GM19239 (cell line): ENCODE measurements at regions not wholly inside any gene's neighbourhood (a gene's known extent, or its start where the extent isn't known, plus 50 kb on each side); places are given as distances from the start of the nearest gene placed in this dataset.

ENCODE experiments used
- DNase-seq: peaks from one replicate; pipeline ENCODE4 v3.0.0; 2011; ENCODE audit warnings: low spot score; ENCODE audit not compliant: insufficient read length
- FAIRE-seq: peaks from 2 replicates; lab custom pipeline; 2011; peaks lifted over from hg19 to GRCh38; lab: Jason Lieb, UNC

DNA sequence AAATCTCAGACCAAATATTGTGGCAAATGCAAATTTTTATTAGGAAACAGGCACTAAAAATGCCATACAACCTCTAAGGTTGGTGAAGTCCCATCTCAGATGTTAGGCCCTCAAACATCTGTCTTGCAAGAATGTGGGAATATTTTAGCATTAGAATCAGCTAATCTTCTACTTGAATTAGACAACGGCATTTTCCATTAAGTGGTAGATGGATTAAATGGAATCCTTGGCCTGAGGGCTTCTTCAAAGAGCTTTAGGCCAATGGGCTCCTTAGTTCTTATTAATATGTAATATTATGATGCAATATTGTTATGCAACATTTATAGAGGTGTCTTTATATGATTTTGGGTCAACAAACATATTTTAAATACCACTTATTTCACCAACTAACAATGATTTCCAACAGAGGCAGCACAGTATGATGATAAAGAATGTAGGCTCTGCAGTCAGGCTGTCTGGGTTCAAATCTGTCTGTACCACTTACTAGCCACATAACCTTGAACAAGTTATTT lies 122.9 kb upstream of the PLEKHA5 start:
- no peak for FAIRE-seq
- DNase-seq, result no peak

DNA sequence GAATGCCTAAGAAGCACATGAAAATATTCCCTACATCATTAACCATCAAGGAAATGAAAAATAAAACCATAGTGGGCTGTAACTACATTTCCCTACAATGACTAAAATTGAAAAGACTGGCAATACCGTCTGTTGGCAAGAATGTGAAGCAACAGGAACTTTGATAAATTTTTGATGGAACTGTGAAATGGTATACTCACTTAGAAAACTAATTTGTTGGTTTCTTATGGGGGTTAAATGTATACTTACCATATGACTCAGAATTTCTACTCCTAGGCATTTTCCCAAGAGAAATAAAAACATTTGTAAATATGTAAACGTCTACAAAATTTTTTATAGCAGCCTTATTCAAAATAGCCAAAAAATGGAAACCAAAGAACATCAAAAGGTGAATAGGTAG lies 121.4 kb upstream of the PLEKHA5 start:
- no peak for DNase-seq
- no peak for FAIRE-seq

DNA sequence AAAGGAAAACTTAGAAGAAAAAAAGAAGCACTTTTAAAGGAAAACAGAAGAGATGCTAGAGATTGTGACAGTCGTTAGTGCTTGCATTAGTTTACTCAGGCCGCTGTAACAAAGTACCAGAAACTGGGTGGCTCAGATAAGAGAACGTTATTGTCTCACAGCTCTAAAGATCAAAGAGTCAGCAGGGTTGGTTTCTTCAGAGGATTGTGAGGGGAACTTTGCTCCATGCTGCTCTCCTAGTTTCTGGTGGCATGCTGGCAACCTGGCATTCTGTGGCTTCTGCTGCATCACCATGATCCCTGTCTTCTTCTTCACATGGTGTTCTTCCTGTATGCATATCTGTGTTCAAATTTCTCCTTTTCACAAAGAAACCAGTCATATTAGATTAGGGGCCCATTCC lies 119.4 kb upstream of the PLEKHA5 start:
- no peak for FAIRE-seq
- DNase-seq, result no peak

DNA sequence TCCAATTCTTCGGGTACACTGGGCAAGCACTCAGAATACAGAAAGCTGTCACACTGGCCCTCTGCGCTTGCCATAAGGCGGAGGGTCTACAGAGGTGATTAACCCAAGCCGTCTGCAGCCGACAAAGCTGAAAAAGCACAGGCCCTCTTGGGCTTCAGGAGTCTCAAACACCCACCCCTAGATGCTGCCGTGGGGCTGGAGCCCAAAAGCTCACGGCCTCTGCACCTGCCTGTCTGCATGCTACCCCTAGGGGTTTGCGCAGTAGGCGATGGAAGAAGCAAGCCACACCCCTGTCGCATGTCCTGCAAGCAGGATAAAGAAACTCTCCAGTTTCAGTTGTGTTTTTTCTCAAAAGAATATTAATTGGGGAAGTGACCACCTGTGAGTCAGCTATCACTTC lies 118.8 kb upstream of the PLEKHA5 start:
- FAIRE-seq (no peak), DNase-seq (no peak)

DNA sequence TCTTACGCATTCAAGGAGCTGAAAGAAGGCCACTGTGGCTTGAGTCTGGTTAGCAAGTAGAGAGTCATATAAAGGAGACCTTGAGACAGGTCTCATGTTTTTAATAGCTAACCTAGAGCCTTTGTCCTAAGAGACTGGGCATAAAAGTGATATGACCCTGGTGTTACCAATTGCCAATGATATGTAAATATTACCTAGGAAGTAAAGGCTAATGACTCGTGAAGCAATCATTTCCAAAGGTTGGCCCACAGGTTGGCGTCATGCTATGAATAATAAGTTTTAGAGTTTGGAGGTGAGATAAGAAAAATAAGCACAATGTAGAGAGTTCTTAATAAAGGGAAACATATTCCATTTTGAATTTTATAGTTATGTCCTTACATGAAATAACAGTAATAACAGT lies 116.6 kb upstream of the PLEKHA5 start:
- no peak for DNase-seq
- FAIRE-seq, result no peak

DNA sequence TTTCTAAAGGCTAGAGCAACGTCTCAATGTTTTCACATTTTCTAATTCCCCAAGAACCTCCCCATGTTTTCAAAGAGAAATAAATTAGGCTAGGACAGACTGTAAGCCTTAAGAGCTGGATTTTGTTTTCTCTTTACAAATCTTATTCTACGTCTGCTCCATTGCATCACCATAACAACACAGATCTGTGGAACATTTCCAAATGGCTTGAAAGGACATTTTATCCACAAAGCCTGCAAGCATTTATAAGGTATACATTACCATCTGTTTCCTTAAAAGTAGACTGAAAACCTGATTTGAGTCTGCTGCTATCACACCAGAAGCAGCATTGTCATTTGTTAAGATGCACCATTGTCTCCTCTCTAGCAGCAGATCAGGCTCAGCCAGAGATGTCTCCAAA lies 115.3 kb upstream of the PLEKHA5 start:
- DNase-seq (no peak), FAIRE-seq (no peak)

- DNase-seq (no peak), FAIRE-seq (no peak)
Observed at GRCh38 chr12:19015285-19015684, 114.2 kb upstream of the PLEKHA5 start.

- no peak for FAIRE-seq
- DNase-seq, result no peak
Observed at GRCh38 chr12:19018302-19018970, 111.1 kb upstream of the PLEKHA5 start.

DNA sequence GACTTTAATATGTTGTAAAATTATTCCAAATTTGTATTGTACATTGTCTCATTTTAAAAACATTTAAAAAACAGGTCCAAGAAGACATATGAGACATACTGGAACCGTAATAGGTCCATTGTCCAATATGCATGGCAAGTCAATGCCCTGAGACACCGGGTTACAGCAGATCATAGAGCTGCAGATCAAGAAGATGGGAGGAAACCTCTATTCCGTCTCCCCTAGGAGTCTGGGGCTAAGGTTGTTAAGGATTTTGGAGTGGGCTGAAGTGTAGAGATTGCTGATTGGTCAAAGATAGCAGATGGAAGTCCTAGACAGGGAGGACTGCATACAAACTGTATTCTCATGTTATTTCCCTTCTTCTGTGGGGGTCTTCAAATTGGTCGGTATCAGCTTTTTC lies 108.3 kb upstream of the PLEKHA5 start:
- DNase-seq, result no peak
- no peak for FAIRE-seq

DNA sequence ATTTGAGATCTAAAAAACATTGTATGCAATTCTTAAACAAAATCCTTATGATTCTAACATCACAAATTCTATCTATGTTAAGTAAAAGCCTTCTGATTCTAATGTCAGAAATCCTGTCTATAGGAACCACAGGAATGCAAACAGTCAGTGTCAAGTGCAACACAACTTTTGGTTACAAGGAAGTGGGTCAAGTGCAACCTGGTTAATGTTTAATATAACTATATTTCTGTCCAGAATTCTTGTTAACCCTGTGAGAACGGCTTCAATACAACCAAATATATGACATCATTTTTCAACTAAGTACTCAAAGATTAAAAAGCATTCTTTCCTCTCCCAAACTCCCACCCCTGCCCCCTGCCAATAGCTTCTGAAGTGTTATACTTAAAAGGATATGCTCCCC lies 107.9 kb upstream of the PLEKHA5 start:
- FAIRE-seq, result no peak

GRCh38 chr12:19025582-19025981 lies 104.0 kb upstream of the PLEKHA5 start:
- DNase-seq (no peak), FAIRE-seq (no peak)

More for the DNA sequence above, 107.9 kb upstream of the PLEKHA5 start:
- no peak for DNase-seq

DNA sequence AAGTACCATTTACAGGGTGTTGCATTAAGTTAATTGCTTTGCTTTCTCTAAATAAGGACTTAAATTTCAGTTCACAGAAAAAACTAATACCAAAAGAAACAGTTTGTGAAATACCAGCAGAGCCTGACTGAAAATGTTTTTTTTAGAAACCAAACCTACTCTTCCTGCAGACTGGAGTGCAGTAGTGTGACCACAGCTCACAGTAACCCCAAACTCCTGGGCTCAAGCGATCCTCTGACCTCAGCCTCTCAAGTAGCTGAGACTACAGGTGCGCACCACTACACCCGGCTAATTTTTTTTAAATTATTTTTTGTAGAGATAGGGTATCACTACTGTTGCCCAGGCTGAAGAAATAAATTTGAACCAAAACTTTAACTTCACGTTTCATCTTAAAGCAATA lies 103.5 kb upstream of the PLEKHA5 start:
- DNase-seq (no peak), FAIRE-seq (no peak)

GRCh38 chr12:19026614-19027488 lies 102.7 kb upstream of the PLEKHA5 start:
- FAIRE-seq (no peak), DNase-seq (no peak)

GRCh38 chr12:19030180-19030579 lies 99.4 kb upstream of the PLEKHA5 start:
- no peak for FAIRE-seq

DNA sequence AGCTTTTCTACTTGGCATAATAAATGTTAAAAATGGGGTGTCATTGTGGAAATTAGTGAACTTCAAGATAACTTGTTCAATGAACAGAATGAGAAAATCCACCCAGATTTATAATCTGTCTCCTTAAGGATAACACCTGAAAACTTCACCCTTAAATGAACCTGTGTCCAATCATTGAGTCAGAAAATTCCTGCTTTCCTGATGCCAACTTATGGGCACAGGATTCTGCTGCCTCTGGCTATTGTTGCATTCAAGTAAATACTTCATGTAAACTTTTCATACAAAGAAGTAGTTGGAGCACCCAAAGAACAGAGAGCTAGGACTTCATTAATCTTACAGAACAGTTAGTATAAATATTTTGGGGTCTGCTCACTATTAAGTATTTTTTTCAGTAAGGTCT lies 98.9 kb upstream of the PLEKHA5 start:
- no peak for FAIRE-seq
- no peak for DNase-seq

More at GRCh38 chr12:19030180-19030579, 99.4 kb upstream of the PLEKHA5 start:
- no peak for DNase-seq

DNA sequence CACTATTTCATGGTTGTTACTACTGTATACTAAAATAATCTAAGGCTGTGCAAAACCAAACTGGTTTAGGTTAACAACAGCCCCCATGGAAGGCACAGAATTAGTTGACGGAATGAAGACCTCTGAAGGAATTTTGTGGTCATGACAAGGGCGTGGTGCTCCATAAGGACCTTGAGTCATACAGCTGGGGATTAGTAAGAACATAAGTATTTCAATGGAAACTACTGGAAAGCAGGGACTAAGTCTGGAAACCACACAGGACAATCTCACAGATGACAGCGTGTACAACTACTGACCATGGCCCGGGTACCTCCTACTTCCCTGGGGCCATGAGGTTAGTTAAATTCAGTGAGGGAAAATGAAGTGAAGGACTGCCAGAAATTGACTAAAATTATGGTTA lies 98.5 kb upstream of the PLEKHA5 start:
- no peak for FAIRE-seq
- DNase-seq, result no peak

- no peak for DNase-seq
- no peak for FAIRE-seq
Observed at GRCh38 chr12:19032826-19033225, 96.7 kb upstream of the PLEKHA5 start.

DNA sequence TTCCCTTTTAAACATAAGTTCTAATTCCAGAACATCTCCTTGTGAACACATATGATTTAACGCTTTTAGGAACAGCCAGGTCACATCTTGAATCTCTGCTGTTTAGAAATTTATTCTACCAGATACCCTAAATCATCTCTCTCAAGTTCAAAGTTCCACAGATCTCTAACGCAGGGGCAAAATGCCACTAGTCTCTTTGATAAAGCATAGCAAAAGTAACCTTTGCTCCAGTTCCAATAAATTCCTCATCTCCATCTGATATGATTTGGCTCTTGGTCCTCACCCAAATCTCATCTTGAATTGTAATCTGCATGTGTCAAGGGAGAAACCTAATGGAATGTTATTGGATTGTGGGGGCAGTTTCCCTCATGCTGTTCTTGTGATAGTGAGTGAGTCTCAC lies 96.3 kb upstream of the PLEKHA5 start:
- DNase-seq, result no peak
- FAIRE-seq, result no peak

- DNase-seq (no peak), FAIRE-seq (no peak)
Observed at GRCh38 chr12:19034937-19035336, 94.6 kb upstream of the PLEKHA5 start.

- FAIRE-seq, result no peak
- no peak for DNase-seq
Observed at GRCh38 chr12:19035536-19035935, 94.0 kb upstream of the PLEKHA5 start.

DNA sequence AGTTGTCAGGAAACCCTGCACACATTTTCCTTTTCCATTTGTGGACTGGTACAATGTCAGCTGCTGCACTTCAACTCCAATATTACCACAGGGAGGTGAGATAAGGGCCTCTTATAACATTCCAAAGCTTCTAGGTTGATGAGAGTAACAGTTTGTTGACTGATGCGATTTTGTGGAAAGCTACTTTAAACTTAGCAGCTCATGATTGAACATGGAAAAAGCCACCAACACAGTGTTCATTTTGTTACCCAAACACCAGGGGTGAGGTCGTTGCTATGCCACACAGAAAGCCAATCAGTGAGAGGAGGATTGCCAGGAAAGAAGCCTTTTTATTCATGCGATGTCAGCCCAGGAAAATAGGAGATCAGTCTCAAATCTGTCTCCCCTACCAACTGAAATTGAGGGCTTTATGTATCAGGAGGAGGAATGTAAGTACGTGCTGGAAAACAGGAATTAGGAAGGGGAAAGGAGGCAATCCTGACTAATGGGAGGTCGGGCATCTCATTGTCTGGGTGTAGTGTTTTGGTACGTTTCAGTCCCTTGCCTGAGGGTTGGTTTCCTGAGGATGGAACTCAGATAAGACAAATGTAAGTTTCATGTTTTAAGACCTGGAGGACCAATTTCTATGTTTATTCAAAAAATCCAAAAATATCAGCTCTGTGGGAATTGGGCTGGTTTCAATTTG lies 92.7 kb upstream of the PLEKHA5 start:
- DNase-seq (no peak), FAIRE-seq (no peak)
